PC-3 (cell line): ENCODE measurements at regions not wholly inside any gene's neighbourhood (a gene's known extent, or its start where the extent isn't known, plus 50 kb on each side); places are given as distances from the start of the nearest gene placed in this dataset.

Experiments
- CTCF ChIP-seq: fragments of 300-600 bp; sonication (generic); conservative IDR thresholded peaks from 2 replicates; pipeline ENCODE4 v1.5.1; 2017; ENCODE audit warnings: antibody characterized with exemption, low read depth, mild to moderate bottlenecking, low read length
- EZH2 ChIP-seq: fragments of 300-600 bp; sonication (generic); IDR thresholded peaks from one replicate; pipeline ENCODE4 v1.6.1; 2017; ENCODE audit warnings: antibody characterized with exemption, mild to moderate bottlenecking, low read length; ENCODE audit not compliant: unreplicated experiment

- TF ChIP-seq CTCF: no peak
- TF ChIP-seq EZH2: no peak
Measured at GRCh38 chr3:130604806-130605205, 87.8 kb downstream of the COL6A6 start.
